Fibroblast of lung (primary cell): ENCODE measurements at regions not wholly inside any gene's neighbourhood (a gene's known extent, or its start where the extent isn't known, plus 50 kb on each side); places are given as distances from the start of the nearest gene placed in this dataset.

Experiments used
- DNase-seq, 2 donors: peaks; one replicate each; pipeline versions ENCODE4 v3.0.0 to v3.0.0-alpha.2; 2010; ENCODE audit warnings: low read depth in 2 of 2
- H2AFZ ChIP-seq: 2 replicates; pipeline ENCODE4 v1.5.1; 2012; ENCODE audit warnings: low read length, control low read depth, inconsistent platforms
- H3K27ac ChIP-seq: 2 replicates; pipeline ENCODE4 v1.5.1; 2011; ENCODE audit warnings: low read length, control low read depth; ENCODE audit not compliant: insufficient read depth
- H3K27me3 ChIP-seq: 2 replicates; pipeline ENCODE4 v1.5.1; 2011; ENCODE audit warnings: mild to moderate bottlenecking, low read length; ENCODE audit not compliant: control insufficient read depth, insufficient read depth
- H3K36me3 ChIP-seq: 2 replicates; pipeline ENCODE4 v1.5.1; 2011; ENCODE audit warnings: low read length; ENCODE audit not compliant: control insufficient read depth, insufficient read depth
- H3K4me1 ChIP-seq: 2 replicates; pipeline ENCODE4 v1.5.1; 2011; ENCODE audit warnings: low read length; ENCODE audit not compliant: control insufficient read depth, insufficient read depth; ENCODE audit errors: extremely low read depth
- H3K4me2 ChIP-seq: 2 replicates; pipeline ENCODE4 v1.5.1; 2011; ENCODE audit warnings: low read length, control low read depth; ENCODE audit not compliant: insufficient read depth; ENCODE audit errors: extremely low read depth
- H3K4me3 ChIP-seq, 4 experiments: fragments of 200-600 bp in 1 of 4; sonication (generic) in 1 of 4; replicated peaks in 1 of 4; 2 replicates each; pipeline ENCODE4 v1.5.1; 2011 to 2016; ENCODE audit warnings: low read length in 4 of 4, low read depth in 3 of 4, mild to moderate bottlenecking in 3 of 4, control low read depth in 2 of 4, inconsistent platforms in 1 of 4, mixed read lengths in 1 of 4; ENCODE audit not compliant: insufficient read depth in 1 of 4; ENCODE audit errors: control extremely low read depth in 1 of 4
- H3K79me2 ChIP-seq: 2 replicates; pipeline ENCODE4 v1.5.1; 2012; ENCODE audit warnings: mild to moderate bottlenecking, low read length, inconsistent platforms; ENCODE audit not compliant: control insufficient read depth, insufficient read depth
- H3K9ac ChIP-seq: 2 replicates; pipeline ENCODE4 v1.5.1; 2011; ENCODE audit warnings: mild to moderate bottlenecking, low read length, control low read depth; ENCODE audit not compliant: insufficient read depth
- H3K9me3 ChIP-seq: 2 replicates; pipeline ENCODE4 v1.5.1; 2012; ENCODE audit warnings: low read depth, low read length; ENCODE audit not compliant: control insufficient read depth, insufficient read depth
- H4K20me1 ChIP-seq: 2 replicates; pipeline ENCODE4 v1.5.1; 2011; ENCODE audit warnings: low read length; ENCODE audit not compliant: control insufficient read depth, insufficient read depth; ENCODE audit errors: extremely low read depth
- CTCF ChIP-seq, 2 donors: IDR thresholded peaks in 1 of 2; conservative IDR thresholded peaks in 1 of 2; 1 replicate in 1 of 2; 2 replicates in 1 of 2; pipeline ENCODE4 v1.5.1; 2011 to 2012; ENCODE audit warnings: low read length in 2 of 2, control low read depth in 1 of 2, inconsistent platforms in 1 of 2, low read depth in 1 of 2, mild to moderate bottlenecking in 1 of 2
- EZH2 ChIP-seq: IDR thresholded peaks from 2 replicates; pipeline ENCODE4 v1.5.1; 2012; ENCODE audit warnings: low read length, control low read depth, mild to moderate bottlenecking; ENCODE audit errors: missing control alignments

GRCh38 chr21:35893156-35893555, 167.2 kb downstream of the SETD4 start:
- no peak for TF ChIP-seq CTCF (conservative IDR thresholded peaks at IDR 0.05 in 1 of 2, IDR thresholded peaks at IDR 0.05 in 1 of 2; ENCODE audit: low read depth in 1 of 2, low read length in 2 of 2)
- H3K9ac ChIP-seq = no peak overlapping the region
- H3K27me3 ChIP-seq = no peaks in the 10 kb centered on the region
- H3K4me1 ChIP-seq = no peaks in the 10 kb centered on the region
- H4K20me1 ChIP-seq = no peaks in the 10 kb centered on the region
- DNase-seq = no peak
- no peaks in the 10 kb centered on the region for H3K9me3 ChIP-seq
- no peaks in the 10 kb centered on the region for H3K79me2 ChIP-seq
- no peak overlapping the region for H3K4me3 ChIP-seq
- H3K27ac ChIP-seq = no peak overlapping the region
- H2AFZ ChIP-seq = no peak overlapping the region
- no peaks in the 10 kb centered on the region for H3K36me3 ChIP-seq
- no peak overlapping the region for H3K4me2 ChIP-seq

- TF ChIP-seq EZH2 = no peak
- no peak for TF ChIP-seq CTCF (conservative IDR thresholded peaks at IDR 0.05 in 1 of 2, IDR thresholded peaks at IDR 0.05 in 1 of 2; ENCODE audit: low read depth in 1 of 2, low read length in 2 of 2)
- Histone ChIP-seq H3K36me3 (no peaks in the 10 kb centered on the region), H2AFZ (no peak overlapping the region), H3K27ac (no peak overlapping the region), H3K4me3 (no peak overlapping the region), H3K9me3 (no peaks in the 10 kb centered on the region), H3K4me1 (no peaks in the 10 kb centered on the region), H3K79me2 (no peaks in the 10 kb centered on the region), H3K4me2 (no peak overlapping the region), H4K20me1 (no peaks in the 10 kb centered on the region), H3K27me3 (no peaks in the 10 kb centered on the region), H3K9ac (no peak overlapping the region)
- DNase-seq = no peak
These were observed 173.4 kb downstream of the SETD4 start for GRCh38 chr21:35886887-35887286.

GRCh38 chr21:35885942-35886541, 174.3 kb downstream of the SETD4 start:
- H3K36me3 ChIP-seq = no peaks in the 10 kb centered on the region
- no peak overlapping the region for H3K9ac ChIP-seq
- H3K9me3 ChIP-seq = no peaks in the 10 kb centered on the region
- no peak overlapping the region for H3K27ac ChIP-seq
- no peak overlapping the region for H3K4me3 ChIP-seq
- H3K27me3 ChIP-seq = no peaks in the 10 kb centered on the region
- H4K20me1 ChIP-seq = no peaks in the 10 kb centered on the region
- no peaks in the 10 kb centered on the region for H3K4me1 ChIP-seq
- no peaks in the 10 kb centered on the region for H3K79me2 ChIP-seq
- TF ChIP-seq CTCF (conservative IDR thresholded peaks at IDR 0.05 in 1 of 2, IDR thresholded peaks at IDR 0.05 in 1 of 2; ENCODE audit: low read depth in 1 of 2, low read length in 2 of 2) = no peak
- no peak for TF ChIP-seq EZH2
- H3K4me2 ChIP-seq = no peak overlapping the region
- H2AFZ ChIP-seq = no peak overlapping the region
- no peak for DNase-seq
